HCT116 (cell line): ENCODE measurements at regions not wholly inside any gene's neighbourhood (a gene's known extent, or its start where the extent isn't known, plus 50 kb on each side); places are given as distances from the start of the nearest gene placed in this dataset.

Experiments
- ATAC-seq: fragments of 200-7000 bp; cut with Tn5 transposase; 2 replicates; pipeline ENCODE4 v1.9.1; 2020; ENCODE audit warnings: mild to moderate bottlenecking, moderate library complexity
- BruUV-seq: library from RNA; stranded (reverse); fragments of 400-500 nt; replicated peaks from 2 replicates; lab custom pipeline; 2021; lab: Mats Ljungman, UMichigan
- CTCF ChIA-PET: fragments of 300-600 bp; sonication (Branson Sonifier 250); formaldehyde crosslinking; loops from one replicate; lab custom pipeline; 2021; ENCODE audit warnings: antibody characterized with exemption; lab: Charles Lee
- POLR2A ChIA-PET: fragments of 300-600, 350-600 bp; sonication (Branson Sonifier 250); formaldehyde crosslinking; loops from one replicate; lab custom pipeline; 2021; ENCODE audit warnings: antibody characterized with exemption; lab: Charles Lee
- RAD21 ChIA-PET, 2 experiments: fragments of 300-600 bp; sonication (Branson Sonifier 250); formaldehyde crosslinking; loops; one replicate each; lab custom pipeline; 2023; ENCODE audit warnings: low total read pairs in 2 of 2; ENCODE audit not compliant: uncharacterized antibody in 2 of 2, unreplicated experiment in 2 of 2, low non-redundant PET in 1 of 2; lab: Charles Lee
- DNase-seq: peaks from one replicate; pipeline ENCODE4 v3.0.0-alpha.2; 2010; ENCODE audit warnings: low read depth, low spot score
- H2AFZ ChIP-seq: fragments of 200-600 bp; shearing (Covaris generic), sonication (generic); 2 replicates; pipeline ENCODE4 v1.6.1; 2017; ENCODE audit warnings: low read depth, mixed run types, mixed read lengths, antibody characterized with exemption, low read length; ENCODE audit not compliant: poor library complexity, severe bottlenecking
- H3K27ac ChIP-seq: 2 replicates; pipeline ENCODE4 v1.5.1; 2012; ENCODE audit warnings: low read depth, low read length
- H3K27me3 ChIP-seq: fragments of 200-600 bp; sonication (generic); 2 replicates; pipeline ENCODE4 v1.6.1; 2016; ENCODE audit warnings: mixed run types, low read length, mixed read lengths; ENCODE audit not compliant: insufficient read depth
- H3K36me3 ChIP-seq, 2 experiments: fragments of 200-500 bp in 1 of 2; fragments of 200-600 bp in 1 of 2; sonication (Bioruptor generic) in 1 of 2; sonication (generic) in 1 of 2; 2 replicates each; pipeline versions ENCODE4 v1.5.1 to v1.6.1; 2014 to 2016; ENCODE audit warnings: low read length in 2 of 2, inconsistent platforms in 1 of 2, mixed read lengths in 1 of 2, mixed run types in 1 of 2; ENCODE audit not compliant: insufficient read depth in 2 of 2, control insufficient read depth in 1 of 2
- H3K4me1 ChIP-seq, 2 experiments: fragments of 200-600 bp in 1 of 2; sonication (generic) in 1 of 2; 2 replicates each; pipeline versions ENCODE4 v1.5.1 to v1.6.1; 2012 to 2017; ENCODE audit warnings: low read length in 2 of 2, inconsistent platforms in 1 of 2, mild to moderate bottlenecking in 1 of 2, mixed read lengths in 1 of 2, mixed run types in 1 of 2, moderate library complexity in 1 of 2; ENCODE audit not compliant: insufficient read depth in 2 of 2, control insufficient read depth in 1 of 2
- H3K4me2 ChIP-seq: fragments of 200-600 bp; sonication (generic); 2 replicates; pipeline ENCODE4 v1.6.1; 2017; ENCODE audit warnings: mixed run types, low read length, mixed read lengths
- H3K4me3 ChIP-seq, 2 experiments: fragments of 200-600 bp in 1 of 2; sonication (generic) in 1 of 2; replicated peaks in 1 of 2; 2 replicates each; pipeline ENCODE4 v1.5.1; 2011 to 2016; ENCODE audit warnings: low read length in 2 of 2, control low read depth in 1 of 2, low read depth in 1 of 2, mild to moderate bottlenecking in 1 of 2, mixed read lengths in 1 of 2, mixed run types in 1 of 2
- H3K79me2 ChIP-seq: fragments of 200-600 bp; sonication (generic); 2 replicates; pipeline ENCODE4 v1.6.1; 2017; ENCODE audit warnings: mild to moderate bottlenecking, mixed run types, low read length, moderate library complexity, mixed read lengths; ENCODE audit not compliant: insufficient read depth
- H3K9ac ChIP-seq: fragments of 200-600 bp; sonication (generic); 2 replicates; pipeline ENCODE4 v1.6.1; 2016; ENCODE audit warnings: low read length, mixed read lengths
- H3K9me2 ChIP-seq: fragments of 200-600 bp; sonication (generic), shearing (Covaris generic); 2 replicates; pipeline ENCODE4 v1.6.1; 2017; ENCODE audit warnings: mixed run types, mild to moderate bottlenecking, moderate library complexity; ENCODE audit not compliant: insufficient read depth
- H3K9me3 ChIP-seq, 2 experiments: fragments of 200-500 bp in 1 of 2; fragments of 200-600 bp in 1 of 2; sonication (Bioruptor generic) in 1 of 2; sonication (generic) in 1 of 2; 2 replicates each; pipeline ENCODE4 v1.6.1; 2014 to 2017; ENCODE audit warnings: low read length in 2 of 2, mixed read lengths in 2 of 2, inconsistent platforms in 1 of 2, low read depth in 1 of 2, mild to moderate bottlenecking in 1 of 2, mixed run types in 1 of 2, moderate library complexity in 1 of 2; ENCODE audit not compliant: control insufficient read depth in 1 of 2, insufficient read depth in 1 of 2
- H4K20me1 ChIP-seq: fragments of 200-600 bp; sonication (generic), shearing (Covaris generic); 2 replicates; pipeline ENCODE4 v1.6.1; 2017; ENCODE audit warnings: mixed run types, mild to moderate bottlenecking, moderate library complexity; ENCODE audit not compliant: insufficient read depth
- CBX3 ChIP-seq: IDR thresholded peaks from 2 replicates; pipeline ENCODE4 v1.6.1; 2012; ENCODE audit warnings: low read depth
- CEBPB ChIP-seq: IDR thresholded peaks from 2 replicates; pipeline ENCODE4 v1.6.1; 2012; ENCODE audit warnings: low read depth
- ELF1 ChIP-seq: IDR thresholded peaks from 2 replicates; pipeline ENCODE4 v1.6.1; 2012; ENCODE audit warnings: low read depth, borderline replicate concordance
- EZH2phosphoT487 ChIP-seq: fragments of 200-600 bp; IDR thresholded peaks from 2 replicates; pipeline ENCODE4 v1.6.1; 2018; ENCODE audit warnings: antibody characterized with exemption, borderline replicate concordance
- JUND ChIP-seq: IDR thresholded peaks from 2 replicates; pipeline ENCODE4 v1.6.1; 2012
- RAD21 ChIP-seq: IDR thresholded peaks from 2 replicates; pipeline ENCODE4 v1.6.1; 2012; ENCODE audit warnings: low read depth, mild to moderate bottlenecking
- SIN3A ChIP-seq: IDR thresholded peaks from 2 replicates; pipeline ENCODE4 v1.6.1; 2012; ENCODE audit warnings: low read depth
- SRF ChIP-seq: IDR thresholded peaks from 2 replicates; pipeline ENCODE4 v1.6.1; 2012; ENCODE audit warnings: low read depth
- ZNF274 ChIP-seq: fragments of 200-500 bp; sonication (Bioruptor generic); IDR thresholded peaks from 2 replicates; pipeline ENCODE4 v1.6.1; 2014; ENCODE audit warnings: mild to moderate bottlenecking, low read depth, low read length, inconsistent platforms
- intact Hi-C: fragments of 100-400 bp; cut with micrococcal nuclease; formaldehyde crosslinking; loops from 2 replicates; pipeline ENCODE4 v1.10.0; 2022
- TF ChIP-seq, protein P1 (sequence below), 3 experiments: fragments of 200-600 bp in 1 of 3; sonication (generic) in 1 of 3; IDR thresholded peaks in 2 of 3; conservative IDR thresholded peaks in 1 of 3; 2 replicates each; pipeline ENCODE4 v1.5.1; 2012 to 2017; ENCODE audit warnings: low read depth in 2 of 3, low read length in 2 of 3, antibody characterized with exemption in 1 of 3, borderline replicate concordance in 1 of 3, control low read depth in 1 of 3, mild to moderate bottlenecking in 1 of 3, mixed read lengths in 1 of 3, mixed run types in 1 of 3, moderate library complexity in 1 of 3; ENCODE audit not compliant: insufficient read depth in 1 of 3
- TF ChIP-seq, protein P2 (sequence below): IDR thresholded peaks from 2 replicates; pipeline ENCODE4 v1.6.1; 2012
- TF ChIP-seq, protein P3 (sequence below): IDR thresholded peaks from 2 replicates; pipeline ENCODE4 v1.6.1; 2012; ENCODE audit warnings: low read depth

DNA sequence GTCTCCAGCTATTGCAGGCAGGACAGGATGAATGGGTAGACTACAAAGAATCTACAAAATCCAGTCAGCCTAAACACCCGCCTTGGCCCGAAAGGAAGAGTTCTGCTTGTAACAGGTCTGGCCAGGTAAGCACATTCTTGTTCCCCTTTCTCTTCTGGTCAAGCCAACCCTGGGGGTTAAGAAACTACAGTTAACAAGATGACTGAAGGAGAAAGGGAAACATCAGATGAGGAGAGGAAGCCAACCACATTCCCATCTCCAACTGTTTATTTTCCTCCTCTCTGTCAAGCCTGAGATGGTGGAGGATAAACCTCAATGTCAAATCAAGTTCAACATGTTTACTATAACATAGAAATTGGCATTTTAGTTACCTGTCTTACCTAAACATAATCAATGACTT lies 198.9 kb downstream of the IPMK start:
- H3K9me3 ChIP-seq: no peaks in the 10 kb centered on the region
- CTCF ChIA-PET: no interaction called here
- no TSS peak for BruUV-seq
- no peak for DNase-seq
- TF ChIP-seq, protein P1, sequence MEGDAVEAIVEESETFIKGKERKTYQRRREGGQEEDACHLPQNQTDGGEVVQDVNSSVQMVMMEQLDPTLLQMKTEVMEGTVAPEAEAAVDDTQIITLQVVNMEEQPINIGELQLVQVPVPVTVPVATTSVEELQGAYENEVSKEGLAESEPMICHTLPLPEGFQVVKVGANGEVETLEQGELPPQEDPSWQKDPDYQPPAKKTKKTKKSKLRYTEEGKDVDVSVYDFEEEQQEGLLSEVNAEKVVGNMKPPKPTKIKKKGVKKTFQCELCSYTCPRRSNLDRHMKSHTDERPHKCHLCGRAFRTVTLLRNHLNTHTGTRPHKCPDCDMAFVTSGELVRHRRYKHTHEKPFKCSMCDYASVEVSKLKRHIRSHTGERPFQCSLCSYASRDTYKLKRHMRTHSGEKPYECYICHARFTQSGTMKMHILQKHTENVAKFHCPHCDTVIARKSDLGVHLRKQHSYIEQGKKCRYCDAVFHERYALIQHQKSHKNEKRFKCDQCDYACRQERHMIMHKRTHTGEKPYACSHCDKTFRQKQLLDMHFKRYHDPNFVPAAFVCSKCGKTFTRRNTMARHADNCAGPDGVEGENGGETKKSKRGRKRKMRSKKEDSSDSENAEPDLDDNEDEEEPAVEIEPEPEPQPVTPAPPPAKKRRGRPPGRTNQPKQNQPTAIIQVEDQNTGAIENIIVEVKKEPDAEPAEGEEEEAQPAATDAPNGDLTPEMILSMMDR (IDR thresholded peaks at IDR 0.05 in 2 of 3, conservative IDR thresholded peaks at IDR 0.05 in 1 of 3; ENCODE audit: borderline replicate concordance in 1 of 3, insufficient read depth in 1 of 3, low read depth in 2 of 3, low read length in 2 of 3): no peak
- TF ChIP-seq CBX3: no peak
- TF ChIP-seq ZNF274: no peak
- TF ChIP-seq EZH2phosphoT487: no peak
- TF ChIP-seq, protein P2, sequence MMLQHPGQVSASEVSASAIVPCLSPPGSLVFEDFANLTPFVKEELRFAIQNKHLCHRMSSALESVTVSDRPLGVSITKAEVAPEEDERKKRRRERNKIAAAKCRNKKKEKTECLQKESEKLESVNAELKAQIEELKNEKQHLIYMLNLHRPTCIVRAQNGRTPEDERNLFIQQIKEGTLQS: no peak
- TF ChIP-seq JUND: no peak
- TF ChIP-seq CEBPB: no peak
- TF ChIP-seq RAD21: no peak
- TF ChIP-seq SRF: no peak
- TF ChIP-seq, protein P3, sequence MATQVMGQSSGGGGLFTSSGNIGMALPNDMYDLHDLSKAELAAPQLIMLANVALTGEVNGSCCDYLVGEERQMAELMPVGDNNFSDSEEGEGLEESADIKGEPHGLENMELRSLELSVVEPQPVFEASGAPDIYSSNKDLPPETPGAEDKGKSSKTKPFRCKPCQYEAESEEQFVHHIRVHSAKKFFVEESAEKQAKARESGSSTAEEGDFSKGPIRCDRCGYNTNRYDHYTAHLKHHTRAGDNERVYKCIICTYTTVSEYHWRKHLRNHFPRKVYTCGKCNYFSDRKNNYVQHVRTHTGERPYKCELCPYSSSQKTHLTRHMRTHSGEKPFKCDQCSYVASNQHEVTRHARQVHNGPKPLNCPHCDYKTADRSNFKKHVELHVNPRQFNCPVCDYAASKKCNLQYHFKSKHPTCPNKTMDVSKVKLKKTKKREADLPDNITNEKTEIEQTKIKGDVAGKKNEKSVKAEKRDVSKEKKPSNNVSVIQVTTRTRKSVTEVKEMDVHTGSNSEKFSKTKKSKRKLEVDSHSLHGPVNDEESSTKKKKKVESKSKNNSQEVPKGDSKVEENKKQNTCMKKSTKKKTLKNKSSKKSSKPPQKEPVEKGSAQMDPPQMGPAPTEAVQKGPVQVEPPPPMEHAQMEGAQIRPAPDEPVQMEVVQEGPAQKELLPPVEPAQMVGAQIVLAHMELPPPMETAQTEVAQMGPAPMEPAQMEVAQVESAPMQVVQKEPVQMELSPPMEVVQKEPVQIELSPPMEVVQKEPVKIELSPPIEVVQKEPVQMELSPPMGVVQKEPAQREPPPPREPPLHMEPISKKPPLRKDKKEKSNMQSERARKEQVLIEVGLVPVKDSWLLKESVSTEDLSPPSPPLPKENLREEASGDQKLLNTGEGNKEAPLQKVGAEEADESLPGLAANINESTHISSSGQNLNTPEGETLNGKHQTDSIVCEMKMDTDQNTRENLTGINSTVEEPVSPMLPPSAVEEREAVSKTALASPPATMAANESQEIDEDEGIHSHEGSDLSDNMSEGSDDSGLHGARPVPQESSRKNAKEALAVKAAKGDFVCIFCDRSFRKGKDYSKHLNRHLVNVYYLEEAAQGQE: no peak
- TF ChIP-seq SIN3A: no peak
- no peak for TF ChIP-seq ELF1
- no peak overlapping the region for H3K9ac ChIP-seq
- H2AFZ ChIP-seq: no peak overlapping the region
- H4K20me1 ChIP-seq: no peaks in the 10 kb centered on the region
- H3K27ac ChIP-seq: no peak overlapping the region
- H3K9me2 ChIP-seq: no peaks in the 10 kb centered on the region
- RAD21 ChIA-PET: no interaction called here
- H3K4me3 ChIP-seq: no peak overlapping the region
- no peaks in the 10 kb centered on the region for H3K4me1 ChIP-seq
- intact Hi-C loops: loop anchor here (10.0 kb wide), 1 partner anchor 414 kb away; no protein-coding TSS in a partner anchor
- no peaks in the 10 kb centered on the region for H3K27me3 ChIP-seq
- no peak overlapping the region for H3K4me2 ChIP-seq
- no peaks in the 10 kb centered on the region for H3K79me2 ChIP-seq
- POLR2A ChIA-PET: no interaction called here
- no peak for ATAC-seq
- H3K36me3 ChIP-seq: no peaks in the 10 kb centered on the region
